ENCODE measurements at regions not wholly inside any gene's neighbourhood (a gene's known extent, or its start where the extent isn't known, plus 50 kb on each side); places are given as distances from the start of the nearest gene placed in this dataset.

DNA sequence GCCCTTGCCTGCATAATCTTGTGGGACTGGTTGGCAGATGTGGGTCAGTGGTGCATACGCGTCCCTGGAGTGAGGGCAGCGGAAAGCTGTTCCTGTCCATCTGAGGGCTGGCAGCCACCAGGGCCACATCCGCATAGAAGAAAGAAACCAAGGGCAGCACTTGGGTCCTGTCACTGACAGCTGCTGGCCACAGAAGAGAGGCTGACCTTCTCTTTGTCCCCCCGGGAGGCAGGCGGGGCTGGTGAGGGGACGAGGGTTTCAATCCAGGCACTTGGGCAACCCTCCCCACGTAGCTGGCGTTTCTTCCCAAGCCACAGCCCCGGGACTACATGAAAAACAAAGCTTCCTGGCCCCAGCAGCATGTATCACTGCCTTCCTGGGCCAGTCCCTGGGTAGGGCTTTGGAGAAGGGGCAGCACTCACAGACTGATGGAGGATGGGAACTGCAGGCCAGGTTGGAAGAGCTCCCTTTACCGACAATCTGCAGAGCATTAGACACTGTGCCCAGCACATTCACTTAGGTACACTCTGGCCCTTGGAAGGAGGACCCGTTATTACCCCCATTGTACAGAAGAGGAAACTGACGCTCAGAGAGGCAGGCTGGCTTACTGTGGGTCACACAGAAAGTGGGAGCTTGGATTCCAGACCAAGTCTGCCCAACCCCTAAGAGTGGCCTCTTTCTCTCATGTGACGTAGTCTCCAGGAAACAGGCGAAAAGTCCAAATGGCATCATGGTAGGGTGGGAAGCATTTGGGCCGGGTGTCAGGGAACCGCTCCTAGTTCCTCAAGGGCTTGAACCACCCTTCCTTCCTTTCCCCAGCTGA, 78.8 kb upstream of the SLC6A6 start:
- DNase-seq (ENCODE audit: low read depth) = no peak
- H3K4me3 ChIP-seq (ENCODE audit: low read depth, low read length) = no peak overlapping the region
- TF ChIP-seq, protein P1, sequence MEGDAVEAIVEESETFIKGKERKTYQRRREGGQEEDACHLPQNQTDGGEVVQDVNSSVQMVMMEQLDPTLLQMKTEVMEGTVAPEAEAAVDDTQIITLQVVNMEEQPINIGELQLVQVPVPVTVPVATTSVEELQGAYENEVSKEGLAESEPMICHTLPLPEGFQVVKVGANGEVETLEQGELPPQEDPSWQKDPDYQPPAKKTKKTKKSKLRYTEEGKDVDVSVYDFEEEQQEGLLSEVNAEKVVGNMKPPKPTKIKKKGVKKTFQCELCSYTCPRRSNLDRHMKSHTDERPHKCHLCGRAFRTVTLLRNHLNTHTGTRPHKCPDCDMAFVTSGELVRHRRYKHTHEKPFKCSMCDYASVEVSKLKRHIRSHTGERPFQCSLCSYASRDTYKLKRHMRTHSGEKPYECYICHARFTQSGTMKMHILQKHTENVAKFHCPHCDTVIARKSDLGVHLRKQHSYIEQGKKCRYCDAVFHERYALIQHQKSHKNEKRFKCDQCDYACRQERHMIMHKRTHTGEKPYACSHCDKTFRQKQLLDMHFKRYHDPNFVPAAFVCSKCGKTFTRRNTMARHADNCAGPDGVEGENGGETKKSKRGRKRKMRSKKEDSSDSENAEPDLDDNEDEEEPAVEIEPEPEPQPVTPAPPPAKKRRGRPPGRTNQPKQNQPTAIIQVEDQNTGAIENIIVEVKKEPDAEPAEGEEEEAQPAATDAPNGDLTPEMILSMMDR (IDR thresholded peaks at IDR 0.05; ENCODE audit: control insufficient read depth, extremely low read depth, insufficient read depth) = no peak

GRCh38 chr3:14324224-14324944, 78.0 kb upstream of the SLC6A6 start:
- TF ChIP-seq, protein P1 (IDR thresholded peaks at IDR 0.05; ENCODE audit: control insufficient read depth, extremely low read depth, insufficient read depth) = no peak
- H3K4me3 ChIP-seq (ENCODE audit: low read depth, low read length) = no peak overlapping the region
- no peak for DNase-seq (ENCODE audit: low read depth)

DNA sequence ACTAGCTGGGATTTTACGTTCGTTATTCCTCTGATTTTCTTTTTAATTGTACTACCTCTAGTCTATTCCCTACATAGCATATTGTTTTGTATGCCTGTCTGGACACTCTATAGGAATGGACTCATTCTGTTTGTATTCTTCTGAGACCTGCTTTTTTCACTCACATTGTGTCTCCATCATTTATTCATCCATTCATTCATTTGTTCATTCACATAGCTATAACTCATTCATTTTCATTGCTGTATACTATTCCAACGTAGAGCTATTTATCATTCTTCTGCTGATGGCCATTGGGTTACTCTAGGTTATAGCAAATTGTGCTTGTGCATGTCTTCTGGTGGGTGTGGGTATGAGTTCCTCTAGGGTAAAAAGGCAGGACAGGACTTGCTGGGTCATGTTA, 74.0 kb upstream of the SLC6A6 start:
- DNase-seq (ENCODE audit: low read depth) = no peak
- no peak overlapping the region for H3K4me3 ChIP-seq (ENCODE audit: low read depth, low read length)
- TF ChIP-seq, protein P1 (IDR thresholded peaks at IDR 0.05; ENCODE audit: control insufficient read depth, extremely low read depth, insufficient read depth) = no peak

DNA sequence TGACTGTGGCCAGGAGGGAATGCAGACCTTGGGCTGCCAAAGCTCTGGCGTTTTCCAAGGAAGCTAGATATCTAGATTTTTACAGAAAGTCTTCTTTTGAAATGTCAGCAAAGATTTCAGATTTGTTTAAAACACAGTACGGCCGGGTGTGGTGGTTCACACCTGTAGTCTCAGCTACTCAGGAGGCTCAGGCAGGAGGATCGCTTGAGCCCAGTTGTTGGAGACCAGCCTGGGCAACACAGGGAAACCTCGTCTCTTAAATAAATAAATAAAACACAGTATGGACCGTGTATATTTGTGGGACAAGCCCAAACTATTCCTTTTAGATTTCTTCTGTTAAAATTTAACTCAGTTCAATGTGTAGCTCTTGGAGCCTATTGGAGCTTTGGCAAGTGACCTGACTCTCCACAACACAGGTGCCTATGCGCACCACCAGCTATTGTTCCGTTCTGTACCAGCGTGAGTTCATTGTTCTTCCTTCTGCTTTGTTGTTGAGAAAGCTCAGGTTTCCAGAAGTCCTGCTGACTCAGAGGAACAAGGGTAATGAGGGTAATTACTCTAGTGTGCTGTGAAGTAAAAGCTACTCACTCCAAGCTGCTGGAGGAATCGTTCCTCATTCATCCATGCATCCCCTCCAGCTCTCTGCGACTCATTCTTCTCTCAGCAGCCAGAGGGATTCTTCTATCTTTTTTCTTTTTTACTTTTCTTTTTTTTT, 73.1 kb upstream of the SLC6A6 start:
- no peak for DNase-seq (ENCODE audit: low read depth)
- TF ChIP-seq, protein P1 (IDR thresholded peaks at IDR 0.05; ENCODE audit: control insufficient read depth, extremely low read depth, insufficient read depth) = no peak

DNA sequence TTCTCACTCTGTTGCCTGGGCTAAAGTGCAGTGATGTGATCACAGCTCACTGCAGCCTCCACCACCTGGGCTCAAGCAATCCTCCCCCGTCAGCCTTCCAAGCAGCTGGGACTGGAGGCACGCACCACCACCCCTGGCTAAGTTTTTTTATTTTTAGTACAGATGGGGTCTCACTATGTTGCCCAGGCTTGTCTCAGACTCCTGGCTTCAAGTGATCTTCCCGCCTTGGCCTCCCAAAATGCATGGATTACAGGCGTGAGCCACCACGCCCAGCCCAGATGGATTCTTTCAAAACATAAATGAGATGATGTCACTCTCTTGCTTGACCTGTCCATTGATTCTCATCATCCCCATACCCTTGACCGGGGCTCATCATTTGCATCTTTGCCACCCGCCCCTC, 72.6 kb upstream of the SLC6A6 start:
- TF ChIP-seq, protein P1 (IDR thresholded peaks at IDR 0.05; ENCODE audit: control insufficient read depth, extremely low read depth, insufficient read depth) = no peak
- DNase-seq (ENCODE audit: low read depth) = no peak
- no peak overlapping the region for H3K4me3 ChIP-seq (ENCODE audit: low read depth, low read length)

More for the DNA sequence above, 73.1 kb upstream of the SLC6A6 start:
- H3K4me3 ChIP-seq (ENCODE audit: low read depth, low read length) = no peak overlapping the region

DNA sequence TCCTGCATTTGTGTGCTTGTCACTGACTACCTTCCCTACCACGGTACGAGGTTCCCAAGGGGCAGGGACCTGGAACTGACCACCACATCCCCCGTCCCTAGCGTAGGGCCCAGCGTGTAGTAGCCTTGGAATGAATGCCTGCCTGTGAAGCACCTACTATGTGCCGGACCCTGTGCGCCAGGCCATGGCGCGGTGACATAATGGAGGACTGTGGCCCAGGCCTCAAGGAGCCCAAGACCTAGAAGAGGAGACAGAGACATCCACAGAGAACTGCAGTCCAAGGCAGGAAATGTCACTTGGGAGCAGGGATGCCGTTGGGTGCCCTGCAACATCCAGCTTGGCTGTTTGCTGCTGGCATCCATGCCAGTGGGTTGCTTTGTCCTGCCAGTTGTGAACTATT, 71.9 kb upstream of the SLC6A6 start:
- H3K4me3 ChIP-seq (ENCODE audit: low read depth, low read length) = no peak overlapping the region
- TF ChIP-seq, protein P1 (IDR thresholded peaks at IDR 0.05; ENCODE audit: control insufficient read depth, extremely low read depth, insufficient read depth) = no peak
- no peak for DNase-seq (ENCODE audit: low read depth)
